ENCODE measurements at regions not wholly inside any gene's neighbourhood (a gene's known extent, or its start where the extent isn't known, plus 50 kb on each side); places are given as distances from the start of the nearest gene placed in this dataset.

DNA sequence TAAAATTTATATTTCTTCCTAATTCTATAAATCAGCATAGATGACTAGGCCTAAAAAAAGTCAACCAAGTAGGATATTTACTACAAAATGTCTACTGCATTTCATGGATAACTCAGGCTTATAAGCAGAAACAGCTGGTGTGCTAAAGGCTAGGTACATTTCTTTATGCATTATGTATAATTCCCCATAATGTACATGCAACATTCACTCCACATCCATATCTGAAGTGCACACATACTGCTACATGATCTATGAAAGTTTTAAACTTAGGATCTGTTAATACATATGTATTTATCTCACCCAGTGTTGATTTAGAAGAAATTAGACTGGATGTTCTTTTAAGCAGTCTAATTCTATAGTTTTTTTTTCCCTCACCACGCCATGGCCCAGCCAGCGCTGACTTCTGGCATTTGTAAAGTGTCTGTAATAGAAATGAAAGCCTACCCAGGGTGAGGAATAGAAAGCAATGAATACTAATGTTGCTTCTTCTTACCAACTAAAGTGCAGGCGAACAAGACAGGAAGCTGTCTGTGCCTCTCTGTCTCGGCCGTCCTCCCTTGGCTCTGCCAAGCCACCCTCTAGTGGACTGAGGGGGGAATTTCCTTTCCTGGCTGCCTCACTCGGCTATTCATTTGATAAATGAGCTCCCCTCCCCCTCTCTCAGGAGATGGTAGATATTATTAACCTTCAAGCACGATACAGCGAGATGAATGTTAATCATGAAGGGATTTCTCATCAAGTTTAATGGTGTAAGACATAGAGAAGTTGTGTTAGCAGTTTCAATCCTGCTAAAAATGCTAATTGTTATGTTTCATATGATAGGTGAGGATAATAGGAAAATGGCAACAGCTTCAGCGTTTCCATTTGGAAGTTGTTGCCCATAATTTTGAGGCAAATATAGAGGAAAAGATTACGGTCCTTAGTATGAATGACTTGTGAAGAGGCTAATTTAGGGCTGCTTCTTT is 384.5 kb downstream of the MTX2 start:
- peak; percentile 17 for DNase-seq

DNA sequence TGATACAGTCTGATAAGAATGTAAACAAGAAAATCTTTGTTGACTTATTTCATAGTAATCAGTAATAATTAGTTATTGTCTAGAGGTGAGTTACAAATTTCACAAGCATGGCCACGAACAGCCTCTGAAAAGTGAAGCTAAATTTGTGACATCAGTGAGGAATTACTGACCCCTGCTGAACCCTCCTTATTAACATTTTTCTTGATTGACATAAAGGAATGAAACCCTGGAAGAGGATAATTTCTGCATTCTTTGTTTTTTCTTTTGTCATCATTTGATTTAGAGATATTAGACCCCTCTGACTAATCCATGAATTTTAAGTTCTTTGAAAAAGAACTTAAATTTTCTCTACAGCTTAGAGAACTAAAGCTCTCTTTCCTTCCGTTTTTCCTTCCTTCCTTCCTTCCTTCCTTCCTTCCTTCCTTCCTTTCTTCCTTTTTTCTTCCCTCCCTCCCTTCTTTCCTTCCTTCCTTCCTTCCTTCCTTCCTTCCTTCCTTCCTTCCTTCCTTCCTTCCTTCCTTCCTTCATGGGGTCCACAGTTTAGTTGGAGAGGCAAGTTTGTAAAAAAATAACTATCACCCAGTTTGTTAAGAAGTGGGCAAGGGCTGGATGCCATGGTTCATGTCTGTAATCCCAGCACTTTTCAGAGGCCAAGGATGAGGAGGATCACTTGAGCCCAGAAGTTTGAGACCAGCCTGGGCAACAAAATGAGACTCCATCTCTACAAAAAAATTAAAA is 387.0 kb downstream of the MTX2 start:
- no peak for DNase-seq

GRCh38 chr2:176656776-176657140 is 387.5 kb downstream of the MTX2 start:
- no peak for DNase-seq

DNA sequence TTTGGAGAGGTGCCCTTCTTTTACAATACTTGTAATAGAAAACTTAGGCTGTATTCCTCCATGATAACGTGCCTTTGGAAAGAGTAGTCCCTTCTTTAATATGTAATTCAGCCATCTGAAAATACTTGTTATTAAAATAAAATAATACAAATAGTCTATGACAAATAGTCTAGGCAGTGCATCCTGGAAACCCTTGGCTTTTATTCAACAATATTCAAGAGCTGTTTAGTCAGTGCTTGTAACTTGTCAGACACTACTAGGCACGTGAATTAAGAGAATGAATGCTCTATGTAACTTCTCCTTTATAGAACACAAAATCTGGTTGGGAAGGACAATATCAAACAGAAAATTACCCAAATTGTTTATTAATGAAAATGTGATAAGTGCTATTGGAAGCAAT is 388.2 kb downstream of the MTX2 start:
- DNase-seq, result no peak

DNA sequence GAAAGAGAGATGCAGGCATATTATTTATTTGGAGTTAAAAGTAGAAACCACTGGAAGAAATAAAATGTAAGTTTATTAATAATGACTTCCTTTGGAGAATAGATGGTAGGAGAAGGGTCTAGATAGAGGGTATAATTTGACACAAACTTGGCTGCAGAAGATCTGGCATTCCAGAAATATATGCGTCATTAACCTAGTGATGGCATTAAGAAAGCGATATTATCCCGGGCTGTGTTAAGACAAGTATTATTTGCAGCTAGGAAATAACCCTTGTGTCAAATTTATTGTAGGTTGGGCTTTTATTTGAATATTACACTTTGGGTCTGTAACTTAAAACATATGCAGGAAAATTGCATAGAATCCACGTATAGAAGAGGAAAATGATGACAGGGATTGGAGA is 389.5 kb downstream of the MTX2 start:
- no peak for DNase-seq

GRCh38 chr2:176662753-176663152 is 393.5 kb downstream of the MTX2 start:
- no peak for DNase-seq

GRCh38 chr2:176664478-176664877 is 395.2 kb downstream of the MTX2 start:
- no peak for DNase-seq

- DNase-seq, result no peak
Observed at GRCh38 chr2:176665086-176665485, 395.8 kb downstream of the MTX2 start.

DNA sequence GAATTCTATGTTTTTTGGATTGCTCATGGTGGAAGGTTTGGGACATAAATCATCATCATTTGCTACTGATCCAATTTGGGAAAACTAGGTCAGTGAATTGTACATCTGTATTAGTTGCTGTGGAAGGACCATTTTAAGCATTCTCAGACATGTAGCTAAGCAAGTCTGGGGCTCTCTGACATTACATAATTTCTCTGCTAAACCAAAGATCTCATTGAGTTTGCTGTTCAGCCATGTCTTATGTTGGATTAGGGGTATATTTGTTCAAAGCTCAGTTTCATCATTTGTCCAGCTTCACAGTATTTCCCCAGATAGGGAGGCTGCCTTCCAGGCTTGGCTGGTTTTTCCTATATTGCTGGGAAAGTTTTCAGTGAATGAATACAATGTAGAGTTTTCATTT is 399.7 kb downstream of the MTX2 start:
- no peak for DNase-seq

- DNase-seq, result no peak
Observed at GRCh38 chr2:176669398-176670174, 400.3 kb downstream of the MTX2 start.

GRCh38 chr2:176675271-176675949 is 406.2 kb downstream of the MTX2 start:
- DNase-seq, result no peak

GRCh38 chr2:176677746-176678265 is 408.6 kb downstream of the MTX2 start:
- no peak for DNase-seq

DNA sequence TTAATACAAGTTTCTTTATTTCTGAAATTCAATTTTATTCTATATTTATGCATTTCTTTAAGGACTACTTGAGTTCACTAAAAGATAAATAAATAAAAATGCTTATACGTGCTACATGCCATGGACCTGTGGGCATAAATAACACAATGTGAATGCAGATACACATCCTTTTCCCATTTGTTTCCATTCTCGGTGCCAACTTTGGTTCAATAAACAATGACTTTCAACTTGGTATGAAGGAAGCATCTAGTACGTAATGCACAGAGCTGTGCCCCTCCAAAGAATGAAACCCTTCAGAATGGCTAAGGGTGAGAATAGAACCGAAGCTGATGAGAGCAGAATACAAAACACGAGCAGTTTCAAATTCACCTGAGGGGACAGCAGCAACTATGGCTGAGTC is 409.3 kb downstream of the MTX2 start:
- no peak for DNase-seq

GRCh38 chr2:176679061-176679669 is 409.9 kb downstream of the MTX2 start:
- DNase-seq, result no peak

DNA sequence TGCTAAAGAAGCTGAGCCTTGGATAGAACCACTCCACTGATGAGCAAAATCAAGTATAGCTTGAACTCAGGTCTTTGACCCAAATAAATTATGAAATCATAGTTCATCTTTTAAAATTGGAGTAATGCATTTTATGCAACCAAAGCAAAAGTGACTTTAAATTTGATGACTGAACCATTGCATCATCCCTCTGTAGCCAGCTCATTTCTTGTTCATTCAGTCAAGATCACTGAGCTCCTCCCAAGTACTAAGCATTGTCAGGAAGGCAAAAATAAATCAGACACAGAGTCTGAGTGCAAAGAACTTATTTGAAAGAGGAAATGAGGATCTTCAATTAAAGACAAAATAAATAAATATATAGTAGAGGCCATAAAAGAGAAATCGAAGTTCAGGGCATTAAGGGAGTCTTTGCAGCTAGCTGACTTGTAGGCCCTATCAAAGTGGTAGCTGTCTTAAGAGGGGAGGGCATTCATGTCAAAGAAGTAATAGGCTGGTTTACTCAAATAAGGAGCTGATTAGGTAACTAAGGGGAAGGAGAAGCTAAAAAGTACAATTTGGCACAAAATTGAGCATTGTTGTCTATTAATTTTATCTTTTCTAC is 411.8 kb downstream of the MTX2 start:
- no peak for DNase-seq

- no peak for DNase-seq
Observed at GRCh38 chr2:176681584-176682115, 412.4 kb downstream of the MTX2 start.

- no peak for DNase-seq
Observed at GRCh38 chr2:176682278-176682677, 413.0 kb downstream of the MTX2 start.

- no peak for DNase-seq
Observed at GRCh38 chr2:176683618-176684111, 414.4 kb downstream of the MTX2 start.

- no peak for DNase-seq
Observed at GRCh38 chr2:176685908-176686307, 416.7 kb downstream of the MTX2 start.

- no peak for DNase-seq
Observed at GRCh38 chr2:176686328-176686727, 417.1 kb downstream of the MTX2 start.

DNA sequence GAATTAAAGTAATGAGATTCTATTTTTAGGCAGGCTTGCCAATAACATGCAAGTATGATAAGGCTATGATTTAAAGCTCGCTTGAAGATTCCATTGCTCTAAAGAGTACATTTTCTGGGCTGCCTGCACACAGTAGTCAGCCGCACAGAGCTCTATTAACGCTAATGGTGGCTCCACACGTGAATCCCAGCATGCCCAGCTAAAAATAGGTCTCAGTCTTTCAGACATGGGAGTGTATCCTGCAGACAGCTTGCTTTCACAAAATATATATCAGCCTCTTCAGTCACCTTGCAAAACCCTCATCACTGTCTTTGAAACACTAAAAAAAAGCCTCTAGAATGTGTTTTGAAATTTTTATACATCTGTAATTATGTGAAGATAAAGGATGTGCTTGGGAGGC is 418.1 kb downstream of the MTX2 start:
- DNase-seq, result no peak

All from CD4-positive, alpha-beta T cell treated with Interleukin-6 for 4 hours (primary cell).